Endodermal cell (in vitro differentiated cells): ENCODE measurements at regions not wholly inside any gene's neighbourhood (a gene's known extent, or its start where the extent isn't known, plus 50 kb on each side); places are given as distances from the start of the nearest gene placed in this dataset.

Experiments
- DNase-seq: peaks from one replicate; pipeline ENCODE4 v3.0.0-alpha.2; 2017
- H3K27ac ChIP-seq: 2 replicates; pipeline ENCODE4 v1.5.1; 2013; ENCODE audit warnings: mild to moderate bottlenecking, low read depth, low read length, moderate library complexity
- H3K27me3 ChIP-seq: 2 replicates; pipeline ENCODE4 v1.6.1; 2013; ENCODE audit warnings: mild to moderate bottlenecking, low read length, moderate library complexity; ENCODE audit not compliant: insufficient read depth, control insufficient read depth, poor library complexity, severe bottlenecking
- H3K36me3 ChIP-seq: 2 replicates; pipeline ENCODE4 v1.7.0; 2013; ENCODE audit warnings: mild to moderate bottlenecking, low read length, moderate library complexity; ENCODE audit not compliant: control insufficient read depth, insufficient read depth
- H3K4me1 ChIP-seq: one replicate; pipeline ENCODE4 v1.7.0; 2013; ENCODE audit warnings: low read length; ENCODE audit not compliant: control insufficient read depth, insufficient read depth
- H3K4me3 ChIP-seq: 2 replicates; pipeline ENCODE4 v1.5.1; 2013; ENCODE audit warnings: mild to moderate bottlenecking, low read length, moderate library complexity
- H3K9ac ChIP-seq: 2 replicates; pipeline ENCODE4 v1.6.1; 2013; ENCODE audit warnings: mild to moderate bottlenecking, low read length, moderate library complexity; ENCODE audit not compliant: poor library complexity, severe bottlenecking; ENCODE audit errors: extremely low read depth
- H3K9me3 ChIP-seq: 2 replicates; pipeline ENCODE4 v1.6.1; 2013; ENCODE audit warnings: mild to moderate bottlenecking, low read length, moderate library complexity; ENCODE audit not compliant: control insufficient read depth
- H3K27ac Mint-ChIP-seq: 2 replicates; pipeline ENCODE4 v1.8.0; 2020; ENCODE audit warnings: mixed read lengths
- H3K27me3 Mint-ChIP-seq: 2 replicates; pipeline ENCODE4 v1.8.0; 2021; ENCODE audit warnings: mild to moderate bottlenecking, mixed read lengths; ENCODE audit not compliant: insufficient read depth
- H3K36me3 Mint-ChIP-seq: 2 replicates; pipeline ENCODE4 v1.8.0; 2020; ENCODE audit warnings: low read depth, mixed read lengths
- H3K4me1 Mint-ChIP-seq: 2 replicates; pipeline ENCODE4 v1.8.0; 2020; ENCODE audit warnings: mixed read lengths
- H3K4me3 Mint-ChIP-seq: 2 replicates; pipeline ENCODE4 v1.8.0; 2020; ENCODE audit warnings: mild to moderate bottlenecking, moderate library complexity, mixed read lengths
- H3K9me3 Mint-ChIP-seq: 2 replicates; pipeline ENCODE4 v1.8.0; 2020; ENCODE audit warnings: mild to moderate bottlenecking, mixed read lengths
- WGBS, 2 experiments: methylation state at CpG; one replicate each; pipeline versions ENCODE4 v1.1.5 to v1.1.7; 2013; ENCODE audit warnings: missing lambda C conversion rate in 2 of 2, mixed read lengths in 1 of 2; ENCODE audit not compliant: insufficient coverage in 1 of 2, insufficient read length in 1 of 2; 5-methylcytosine and 5-hydroxymethylcytosine counted together
- TF ChIP-seq, protein P1 (sequence below): fragments of 200-600 bp; sonication (generic); conservative IDR thresholded peaks from 2 replicates; pipeline ENCODE4 v1.5.0; 2021; ENCODE audit warnings: antibody characterized with exemption, mild to moderate bottlenecking

DNA sequence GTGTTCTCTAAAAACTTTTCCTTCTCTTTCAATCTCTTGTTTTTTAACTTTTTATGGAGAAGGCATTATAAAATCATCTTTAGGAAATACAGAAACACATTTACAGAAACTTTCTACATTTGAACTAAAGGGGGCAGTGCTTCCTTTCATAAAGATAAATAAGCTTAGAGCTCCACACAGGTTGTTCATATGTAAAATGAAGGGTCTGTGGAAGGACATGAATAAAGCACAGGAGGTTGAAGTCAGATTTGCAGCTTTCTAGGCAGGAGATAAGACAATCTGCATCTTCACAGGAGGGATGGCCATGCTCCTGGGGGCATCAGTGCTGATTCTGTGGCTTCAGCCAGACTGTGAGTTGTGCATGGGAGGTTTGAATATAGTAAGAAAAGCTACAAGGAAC is 426.0 kb downstream of the DAD1 start:
- no peak for DNase-seq
- Mint-ChIP-seq H3K9me3 (no peaks in the 10 kb centered on the region), H3K4me1 (peaks cover 1% of the 10 kb centered on the region), H3K4me3 (no peak overlapping the region), H3K36me3 (no peaks in the 10 kb centered on the region), H3K27me3 (peaks cover 4% of the 10 kb centered on the region), H3K27ac (no peak overlapping the region)
- H3K9me3 ChIP-seq: no peaks in the 10 kb centered on the region
- H3K27me3 ChIP-seq: peaks cover 5% of the 10 kb centered on the region
- TF ChIP-seq, protein P1, sequence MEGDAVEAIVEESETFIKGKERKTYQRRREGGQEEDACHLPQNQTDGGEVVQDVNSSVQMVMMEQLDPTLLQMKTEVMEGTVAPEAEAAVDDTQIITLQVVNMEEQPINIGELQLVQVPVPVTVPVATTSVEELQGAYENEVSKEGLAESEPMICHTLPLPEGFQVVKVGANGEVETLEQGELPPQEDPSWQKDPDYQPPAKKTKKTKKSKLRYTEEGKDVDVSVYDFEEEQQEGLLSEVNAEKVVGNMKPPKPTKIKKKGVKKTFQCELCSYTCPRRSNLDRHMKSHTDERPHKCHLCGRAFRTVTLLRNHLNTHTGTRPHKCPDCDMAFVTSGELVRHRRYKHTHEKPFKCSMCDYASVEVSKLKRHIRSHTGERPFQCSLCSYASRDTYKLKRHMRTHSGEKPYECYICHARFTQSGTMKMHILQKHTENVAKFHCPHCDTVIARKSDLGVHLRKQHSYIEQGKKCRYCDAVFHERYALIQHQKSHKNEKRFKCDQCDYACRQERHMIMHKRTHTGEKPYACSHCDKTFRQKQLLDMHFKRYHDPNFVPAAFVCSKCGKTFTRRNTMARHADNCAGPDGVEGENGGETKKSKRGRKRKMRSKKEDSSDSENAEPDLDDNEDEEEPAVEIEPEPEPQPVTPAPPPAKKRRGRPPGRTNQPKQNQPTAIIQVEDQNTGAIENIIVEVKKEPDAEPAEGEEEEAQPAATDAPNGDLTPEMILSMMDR: peak; percentile 70
- no peak overlapping the region for H3K27ac ChIP-seq
- H3K4me3 ChIP-seq: no peak overlapping the region
- no peaks in the 10 kb centered on the region for H3K36me3 ChIP-seq
- H3K4me1 ChIP-seq: no peaks in the 10 kb centered on the region
- no peak overlapping the region for H3K9ac ChIP-seq

DNA sequence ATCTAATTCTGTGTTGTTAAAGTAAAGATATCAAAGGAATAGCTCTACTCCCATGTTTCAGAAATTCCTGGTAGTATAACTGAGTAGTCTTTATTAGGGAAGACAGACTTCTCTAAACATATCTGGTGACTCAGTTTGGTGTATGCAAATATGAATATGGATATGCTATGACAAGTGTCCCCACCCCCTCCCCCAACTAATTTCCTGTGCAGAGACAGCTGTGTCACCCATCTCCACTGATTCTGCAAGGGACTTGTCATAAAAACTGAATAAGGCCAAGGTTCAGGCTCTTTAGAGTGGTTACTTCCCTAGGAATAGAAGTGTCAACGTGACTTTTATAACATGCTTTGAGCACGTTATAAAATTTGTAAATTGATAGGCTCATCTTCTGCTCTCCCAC is 429.1 kb downstream of the DAD1 start:
- WGBS, 2 experiments: 89 to 100% methylated on average over 2 of the region's 2 CpGs
- no peaks in the 10 kb centered on the region for H3K36me3 Mint-ChIP-seq
- DNase-seq: no peak
- TF ChIP-seq, protein P1: no peak
- no peaks in the 10 kb centered on the region for H3K9me3 Mint-ChIP-seq
- no peak overlapping the region for H3K4me3 Mint-ChIP-seq
- H3K27me3 ChIP-seq: peaks cover 5% of the 10 kb centered on the region
- no peaks in the 10 kb centered on the region for H3K36me3 ChIP-seq
- H3K4me1 Mint-ChIP-seq: no peaks in the 10 kb centered on the region
- H3K27ac Mint-ChIP-seq: no peak overlapping the region
- no peak overlapping the region for H3K4me3 ChIP-seq
- H3K4me1 ChIP-seq: no peaks in the 10 kb centered on the region
- no peak overlapping the region for H3K27ac ChIP-seq
- H3K9ac ChIP-seq: no peak overlapping the region
- peaks cover 4% of the 10 kb centered on the region for H3K27me3 Mint-ChIP-seq
- no peaks in the 10 kb centered on the region for H3K9me3 ChIP-seq

- H3K4me1 ChIP-seq: no peaks in the 10 kb centered on the region
- no peaks in the 10 kb centered on the region for H3K4me1 Mint-ChIP-seq
- H3K27ac Mint-ChIP-seq: no peak overlapping the region
- peaks cover 3% of the 10 kb centered on the region for H3K9me3 Mint-ChIP-seq
- no peak for DNase-seq
- no peaks in the 10 kb centered on the region for H3K36me3 ChIP-seq
- no peak overlapping the region for H3K9ac ChIP-seq
- H3K9me3 ChIP-seq: no peaks in the 10 kb centered on the region
- peaks cover 5% of the 10 kb centered on the region for H3K27me3 ChIP-seq
- H3K27ac ChIP-seq: no peak overlapping the region
- H3K4me3 Mint-ChIP-seq: no peak overlapping the region
- 87 to 88% methylated on average over 2 to 3 of the region's 3 CpGs for WGBS, 2 experiments
- H3K4me3 ChIP-seq: no peak overlapping the region
- peaks cover 5% of the 10 kb centered on the region for H3K27me3 Mint-ChIP-seq
- H3K36me3 Mint-ChIP-seq: no peaks in the 10 kb centered on the region
- TF ChIP-seq, protein P1: no peak
These were observed 429.9 kb downstream of the DAD1 start for GRCh38 chr14:22159099-22159498.
